ENCODE measurements at regions not wholly inside any gene's neighbourhood (a gene's known extent, or its start where the extent isn't known, plus 50 kb on each side); places are given as distances from the start of the nearest gene placed in this dataset.

GRCh38 chr1:98374098-98374497 is 287.4 kb upstream of the SNX7 start:
- DNase-seq (ENCODE audit: low spot score), result no peak
- no peak for TF ChIP-seq CTCF (IDR thresholded peaks at IDR 0.05; ENCODE audit: borderline replicate concordance, control extremely low read depth, extremely low read depth, insufficient read depth, missing control alignments)
- in situ Hi-C loops (cut with MboI; ENCODE audit: low sequenced_read_pairs, unreplicated experiment), result no loop called here

GRCh38 chr1:98373056-98373455 is 288.5 kb upstream of the SNX7 start:
- no peak for TF ChIP-seq CTCF (IDR thresholded peaks at IDR 0.05; ENCODE audit: borderline replicate concordance, control extremely low read depth, extremely low read depth, insufficient read depth, missing control alignments)
- in situ Hi-C loops (cut with MboI; ENCODE audit: low sequenced_read_pairs, unreplicated experiment), result no loop called here
- no peak for DNase-seq (ENCODE audit: low spot score)

- no peak for TF ChIP-seq CTCF (IDR thresholded peaks at IDR 0.05; ENCODE audit: borderline replicate concordance, control extremely low read depth, extremely low read depth, insufficient read depth, missing control alignments)
- in situ Hi-C loops (cut with MboI; ENCODE audit: low sequenced_read_pairs, unreplicated experiment), result no loop called here
- no peak for DNase-seq (ENCODE audit: low spot score)
Observed at GRCh38 chr1:98371764-98372163, 289.8 kb upstream of the SNX7 start.

GRCh38 chr1:98369463-98369862 is 292.1 kb upstream of the SNX7 start:
- no peak for TF ChIP-seq CTCF (IDR thresholded peaks at IDR 0.05; ENCODE audit: borderline replicate concordance, control extremely low read depth, extremely low read depth, insufficient read depth, missing control alignments)
- in situ Hi-C loops (cut with MboI; ENCODE audit: low sequenced_read_pairs, unreplicated experiment), result no loop called here
- DNase-seq (ENCODE audit: low spot score), result no peak

GRCh38 chr1:98368995-98369394 is 292.5 kb upstream of the SNX7 start:
- no peak for DNase-seq (ENCODE audit: low spot score)
- no peak for TF ChIP-seq CTCF (IDR thresholded peaks at IDR 0.05; ENCODE audit: borderline replicate concordance, control extremely low read depth, extremely low read depth, insufficient read depth, missing control alignments)
- in situ Hi-C loops (cut with MboI; ENCODE audit: low sequenced_read_pairs, unreplicated experiment), result no loop called here

- no peak for TF ChIP-seq CTCF (IDR thresholded peaks at IDR 0.05; ENCODE audit: borderline replicate concordance, control extremely low read depth, extremely low read depth, insufficient read depth, missing control alignments)
- in situ Hi-C loops (cut with MboI; ENCODE audit: low sequenced_read_pairs, unreplicated experiment), result no loop called here
- no peak for DNase-seq (ENCODE audit: low spot score)
Observed at GRCh38 chr1:98367426-98367825, 294.1 kb upstream of the SNX7 start.

GRCh38 chr1:98366343-98366742 is 295.2 kb upstream of the SNX7 start:
- no peak for TF ChIP-seq CTCF (IDR thresholded peaks at IDR 0.05; ENCODE audit: borderline replicate concordance, control extremely low read depth, extremely low read depth, insufficient read depth, missing control alignments)
- in situ Hi-C loops (cut with MboI; ENCODE audit: low sequenced_read_pairs, unreplicated experiment), result no loop called here
- DNase-seq (ENCODE audit: low spot score), result no peak

Data from GM13976 (cell line).